GM21528 (cell line): ENCODE measurements at regions not wholly inside any gene's neighbourhood (a gene's known extent, or its start where the extent isn't known, plus 50 kb on each side); places are given as distances from the start of the nearest gene placed in this dataset.

Experiments
- ATAC-seq: cut with Tn5 transposase; IDR thresholded peaks from one replicate; pipeline ENCODE4 v1.9.1; 2021; ENCODE audit warnings: mild to moderate bottlenecking, moderate library complexity; ENCODE audit not compliant: unreplicated experiment, low FRiP score

- no peak for ATAC-seq
Measured at GRCh38 chr5:30957591-30957990, 235.9 kb upstream of the CDH6 start.

- ATAC-seq = no peak
Measured at GRCh38 chr5:30956251-30956650, 237.2 kb upstream of the CDH6 start.

GRCh38 chr5:30937070-30937469 lies 256.4 kb upstream of the CDH6 start:
- ATAC-seq = no peak

- no peak for ATAC-seq
Measured at GRCh38 chr5:30933599-30933998, 259.9 kb upstream of the CDH6 start.

- ATAC-seq = no peak
Measured at GRCh38 chr5:30932273-30933017, 261.0 kb upstream of the CDH6 start.

- no peak for ATAC-seq
Measured at GRCh38 chr5:30930736-30931135, 262.8 kb upstream of the CDH6 start.

- ATAC-seq = no peak
Measured at GRCh38 chr5:30928956-30929355, 264.5 kb upstream of the CDH6 start.

- ATAC-seq = no peak
Measured at GRCh38 chr5:30926218-30926617, 267.3 kb upstream of the CDH6 start.

GRCh38 chr5:30921388-30921787 lies 272.1 kb upstream of the CDH6 start:
- no peak for ATAC-seq

- ATAC-seq = no peak
Measured at GRCh38 chr5:30918171-30918570, 275.3 kb upstream of the CDH6 start.

GRCh38 chr5:30908356-30908755 lies 285.1 kb upstream of the CDH6 start:
- no peak for ATAC-seq

GRCh38 chr5:30900367-30900766 lies 293.1 kb upstream of the CDH6 start:
- ATAC-seq = no peak

GRCh38 chr5:30894811-30895210 lies 298.7 kb upstream of the CDH6 start:
- ATAC-seq = no peak

- no peak for ATAC-seq
Measured at GRCh38 chr5:30891660-30892059, 301.8 kb upstream of the CDH6 start.

GRCh38 chr5:30890377-30890776 lies 303.1 kb upstream of the CDH6 start:
- ATAC-seq = no peak

GRCh38 chr5:30880514-30880913 lies 313.0 kb upstream of the CDH6 start:
- no peak for ATAC-seq

GRCh38 chr5:30879887-30880286 lies 313.6 kb upstream of the CDH6 start:
- ATAC-seq = no peak

- no peak for ATAC-seq
Measured at GRCh38 chr5:30878746-30879145, 314.7 kb upstream of the CDH6 start.

- ATAC-seq = no peak
Measured at GRCh38 chr5:30878296-30878695, 315.2 kb upstream of the CDH6 start.

- no peak for ATAC-seq
Measured at GRCh38 chr5:30874241-30875034, 319.0 kb upstream of the CDH6 start.

- no peak for ATAC-seq
Measured at GRCh38 chr5:30871196-30871595, 322.3 kb upstream of the CDH6 start.

GRCh38 chr5:30867711-30868110 lies 325.8 kb upstream of the CDH6 start:
- no peak for ATAC-seq
